H1 (cell line): ENCODE measurements at regions not wholly inside any gene's neighbourhood (a gene's known extent, or its start where the extent isn't known, plus 50 kb on each side); places are given as distances from the start of the nearest gene placed in this dataset.

Experiments used
- CTCF ChIA-PET: fragments of 300-600 bp; sonication (Branson Sonifier 250); formaldehyde crosslinking; loops from one replicate; lab custom pipeline; 2021; ENCODE audit not compliant: partially characterized antibody; lab: Charles Lee
- POLR2A ChIA-PET: fragments of 300-600 bp; sonication (Branson Sonifier 250); formaldehyde crosslinking; loops from one replicate; lab custom pipeline; 2021; ENCODE audit warnings: inconsistent platforms; ENCODE audit not compliant: partially characterized antibody; lab: Charles Lee
- DNase-seq, 2 experiments: peaks; one replicate each; pipeline versions ENCODE4 v3.0.0 to v3.0.0-alpha.2; 2010 to 2022; ENCODE audit warnings: low spot score in 2 of 2, low read depth in 1 of 2, mixed read lengths in 1 of 2
- FAIRE-seq: peaks from 2 replicates; lab custom pipeline; 2011; peaks lifted over from hg19 to GRCh38; lab: Jason Lieb, UNC
- H2AFZ ChIP-seq: 2 replicates; pipeline ENCODE4 v1.8.1; 2012; ENCODE audit warnings: low read length, inconsistent platforms
- H2AK5ac ChIP-seq: 2 replicates; pipeline ENCODE4 v1.6.1; 2013; ENCODE audit warnings: low read depth, low read length
- H2BK120ac ChIP-seq: replicated peaks from 2 replicates; pipeline ENCODE3; 2013; ENCODE audit warnings: low read depth, low read length, inconsistent platforms
- H2BK12ac ChIP-seq: 2 replicates; pipeline ENCODE4 v1.6.1; 2013; ENCODE audit warnings: low read depth, low read length
- H2BK15ac ChIP-seq: 2 replicates; pipeline ENCODE4 v1.6.1; 2013; ENCODE audit warnings: low read length
- H2BK20ac ChIP-seq: 2 replicates; pipeline ENCODE4 v1.6.1; 2013; ENCODE audit warnings: low read length
- H2BK5ac ChIP-seq: 2 replicates; pipeline ENCODE4 v1.6.1; 2013; ENCODE audit warnings: low read depth, low read length
- H3K14ac ChIP-seq: 2 replicates; pipeline ENCODE4 v1.6.1; 2013; ENCODE audit warnings: inconsistent platforms; ENCODE audit not compliant: insufficient read length
- H3K18ac ChIP-seq: 2 replicates; pipeline ENCODE4 v1.6.1; 2013; ENCODE audit warnings: low read length; ENCODE audit errors: extremely low read depth
- H3K23ac ChIP-seq: 2 replicates; pipeline ENCODE4 v1.6.1; 2013; ENCODE audit warnings: inconsistent platforms; ENCODE audit not compliant: insufficient read length
- H3K23me2 ChIP-seq: 2 replicates; pipeline ENCODE4 v1.6.1; 2013; ENCODE audit warnings: low read depth, low read length
- H3K27ac ChIP-seq: 2 replicates; pipeline ENCODE4 v1.6.1; 2011; ENCODE audit warnings: low read depth, low read length, inconsistent platforms
- H3K27me3 ChIP-seq, 4 experiments: replicated peaks in 1 of 4; 1 replicate in 1 of 4; 2 replicates in 3 of 4; pipeline versions ENCODE4 v1.6.1 to v1.8.1; 2011 to 2013; ENCODE audit warnings: low read length in 3 of 4, mild to moderate bottlenecking in 3 of 4, inconsistent platforms in 2 of 4, mixed read lengths in 2 of 4, moderate library complexity in 1 of 4; ENCODE audit not compliant: control insufficient read depth in 3 of 4, insufficient read depth in 3 of 4; ENCODE audit errors: extremely low read depth in 1 of 4
- H3K36me3 ChIP-seq, 4 experiments: 2 replicates each; pipeline versions ENCODE4 v1.6.1 to v1.8.1; 2011 to 2013; ENCODE audit warnings: mild to moderate bottlenecking in 4 of 4, low read length in 3 of 4, moderate library complexity in 2 of 4, control low read depth in 1 of 4, inconsistent platforms in 1 of 4; ENCODE audit not compliant: insufficient read depth in 4 of 4, control insufficient read depth in 2 of 4
- H3K4ac ChIP-seq: replicated peaks from 2 replicates; pipeline ENCODE3; 2013; ENCODE audit warnings: low read length, low read depth, mixed read lengths, inconsistent platforms; ENCODE audit not compliant: insufficient read length
- H3K4me1 ChIP-seq, 4 experiments: replicated peaks in 1 of 4; 1 replicate in 1 of 4; 2 replicates in 3 of 4; pipeline versions ENCODE4 v1.6.1 to v1.8.1; 2011 to 2013; ENCODE audit warnings: low read length in 3 of 4, inconsistent platforms in 2 of 4, mixed read lengths in 1 of 4; ENCODE audit not compliant: insufficient read depth in 4 of 4, control insufficient read depth in 3 of 4
- H3K4me2 ChIP-seq, 2 experiments: 2 replicates each; pipeline versions ENCODE4 v1.6.1 to v1.8.1; 2011 to 2013; ENCODE audit warnings: low read depth in 2 of 2, low read length in 2 of 2, control low read depth in 1 of 2, inconsistent platforms in 1 of 2, mild to moderate bottlenecking in 1 of 2; ENCODE audit not compliant: insufficient read depth in 1 of 2
- H3K4me3 ChIP-seq, 4 experiments: fragments of 200-600, 300-600 bp in 1 of 4; sonication (generic), shearing (Covaris generic), sonication (Bioruptor Twin) in 1 of 4; 2 replicates each; pipeline versions ENCODE4 v1.5.1 to v1.8.1; 2011 to 2016; ENCODE audit warnings: low read length in 4 of 4, low read depth in 3 of 4, control low read depth in 2 of 4, inconsistent platforms in 2 of 4, mild to moderate bottlenecking in 2 of 4, mixed read lengths in 1 of 4, moderate library complexity in 1 of 4; ENCODE audit not compliant: insufficient read depth in 2 of 4; ENCODE audit errors: extremely low read depth in 1 of 4
- H3K56ac ChIP-seq: replicated peaks from 2 replicates; pipeline ENCODE3; 2013; ENCODE audit warnings: low read depth, mild to moderate bottlenecking, mixed read lengths, low read length, inconsistent platforms; ENCODE audit not compliant: insufficient read length
- H3K79me1 ChIP-seq: 2 replicates; pipeline ENCODE4 v1.6.1; 2013; ENCODE audit warnings: low read depth, low read length, control low read depth
- H3K79me2 ChIP-seq, 2 experiments: 2 replicates each; pipeline versions ENCODE4 v1.6.1 to v1.8.1; 2012 to 2013; ENCODE audit warnings: low read length in 2 of 2, mild to moderate bottlenecking in 2 of 2, inconsistent platforms in 1 of 2; ENCODE audit not compliant: insufficient read depth in 2 of 2, control insufficient read depth in 1 of 2
- H3K9ac ChIP-seq, 4 experiments: replicated peaks in 1 of 4; 1 replicate in 1 of 4; 2 replicates in 3 of 4; pipeline versions ENCODE4 v1.6.1 to v1.8.1; 2011 to 2013; ENCODE audit warnings: low read depth in 3 of 4, low read length in 3 of 4, control low read depth in 2 of 4, mild to moderate bottlenecking in 2 of 4, moderate library complexity in 2 of 4, inconsistent platforms in 1 of 4; ENCODE audit errors: extremely low read depth in 1 of 4
- H3K9me3 ChIP-seq, 2 experiments: 2 replicates each; pipeline versions ENCODE4 v1.6.1 to v1.8.1; 2012 to 2013; ENCODE audit warnings: mild to moderate bottlenecking in 2 of 2, moderate library complexity in 2 of 2, control low read depth in 1 of 2, inconsistent platforms in 1 of 2, low read depth in 1 of 2, low read length in 1 of 2, mixed read lengths in 1 of 2; ENCODE audit not compliant: insufficient read depth in 2 of 2
- H4K20me1 ChIP-seq, 2 experiments: replicated peaks in 1 of 2; 2 replicates each; pipeline versions ENCODE3 to v1.8.1; 2011 to 2013; ENCODE audit warnings: inconsistent platforms in 2 of 2, low read length in 2 of 2, mild to moderate bottlenecking in 1 of 2; ENCODE audit not compliant: insufficient read depth in 2 of 2, control insufficient read depth in 1 of 2
- H4K5ac ChIP-seq: 2 replicates; pipeline ENCODE4 v1.6.1; 2013; ENCODE audit warnings: low read length, low read depth, mixed read lengths, inconsistent platforms; ENCODE audit not compliant: insufficient read length
- H4K8ac ChIP-seq: 2 replicates; pipeline ENCODE4 v1.8.0; 2013; ENCODE audit warnings: mild to moderate bottlenecking, moderate library complexity, low read length, inconsistent platforms; ENCODE audit not compliant: insufficient read depth; ENCODE audit errors: extremely low read depth
- H4K91ac ChIP-seq: replicated peaks from 2 replicates; pipeline ENCODE3; 2013; ENCODE audit warnings: low read length, mixed read lengths, inconsistent platforms; ENCODE audit not compliant: insufficient read length
- CHD1 ChIP-seq: IDR thresholded peaks from 2 replicates; pipeline ENCODE4 v1.6.1; 2012; ENCODE audit warnings: low read depth, low read length, improper control_type of control experiment
- CREB1 ChIP-seq: IDR thresholded peaks from 2 replicates; pipeline ENCODE4 v1.6.1; 2012; ENCODE audit warnings: inconsistent platforms
- NRF1 ChIP-seq: IDR thresholded peaks from 2 replicates; pipeline ENCODE4 v1.6.1; 2011; ENCODE audit warnings: mild to moderate bottlenecking, low read depth, low read length, improper control_type of control experiment

- Histone ChIP-seq H2BK15ac (no peak overlapping the region), H3K79me2 (no peaks in the 10 kb centered on the region), H3K9ac (no peak overlapping the region), H3K79me1 (no peaks in the 10 kb centered on the region), H3K4me2 (no peak overlapping the region), H3K9me3 (no peaks in the 10 kb centered on the region), H4K8ac (no peak overlapping the region), H3K56ac (no peak overlapping the region), H2BK5ac (no peak overlapping the region), H2AK5ac (no peak overlapping the region), H3K18ac (no peak overlapping the region), H3K27ac (no peak overlapping the region), H3K27me3 (peaks cover 0 to 1% (median 0%) of the 10 kb centered on the region in 4 experiments; a peak in 1 of 7 replicates), H3K36me3 (no peaks in the 10 kb centered on the region), H3K23ac (no peak overlapping the region), H4K5ac (no peak overlapping the region), H2BK120ac (no peak overlapping the region), H3K14ac (no peak overlapping the region), H3K4me3 (no peak overlapping the region), H3K4me1 (no peaks in the 10 kb centered on the region), H4K91ac (no peak overlapping the region), H2AFZ (no peak overlapping the region), H4K20me1 (no peaks in the 10 kb centered on the region), H3K4ac (no peak overlapping the region), H2BK12ac (no peak overlapping the region), H2BK20ac (no peak overlapping the region), H3K23me2 (no peaks in the 10 kb centered on the region)
- DNase-seq (no peak), FAIRE-seq (no peak)
- CTCF ChIA-PET: interaction anchor here (1.9 to 2.1 kb wide), 2 partner anchors 17 to 75 kb away, joined by 4 to 5 read pairs; no protein-coding TSS in a partner anchor
- TF ChIP-seq CREB1 (no peak), NRF1 (no peak), CHD1 (no peak)
- POLR2A ChIA-PET: interaction anchor here (1.5 kb wide), 1 partner anchor 60 kb away, joined by 3 read pairs; no protein-coding TSS in a partner anchor
Observed at GRCh38 chr4:108567831-108568230, 52.5 kb upstream of the RPL34 start.
